ENCODE measurements at regions not wholly inside any gene's neighbourhood (a gene's known extent, or its start where the extent isn't known, plus 50 kb on each side); places are given as distances from the start of the nearest gene placed in this dataset.

GRCh38 chr5:110027527-110028322, 338.0 kb downstream of the MAN2A1 start:
- no peak overlapping the region for H3K4me3 ChIP-seq
- TF ChIP-seq CTCF (IDR thresholded peaks at IDR 0.05) = no peak
- no peak overlapping the region for H3K27ac ChIP-seq
- no peaks in the 10 kb centered on the region for H3K9me3 ChIP-seq
- DNase-seq (ENCODE audit: low spot score in 2 of 2) = no peak
- H3K4me1 ChIP-seq = no peaks in the 10 kb centered on the region
- intact Hi-C loops (cut with DNase I) = no loop called here
- H3K27me3 ChIP-seq = no peaks in the 10 kb centered on the region
- no peaks in the 10 kb centered on the region for H3K36me3 ChIP-seq

- H3K36me3 ChIP-seq = no peaks in the 10 kb centered on the region
- H3K27me3 ChIP-seq = no peaks in the 10 kb centered on the region
- no peak overlapping the region for H3K27ac ChIP-seq
- no peak for DNase-seq (ENCODE audit: low spot score in 2 of 2)
- intact Hi-C loops (cut with DNase I) = no loop called here
- H3K4me3 ChIP-seq = no peak overlapping the region
- no peak for TF ChIP-seq CTCF (IDR thresholded peaks at IDR 0.05)
- H3K9me3 ChIP-seq = no peaks in the 10 kb centered on the region
- H3K4me1 ChIP-seq = no peaks in the 10 kb centered on the region
Measured at GRCh38 chr5:110031402-110032140, 341.8 kb downstream of the MAN2A1 start.

- DNase-seq (ENCODE audit: low spot score in 2 of 2) = no peak
- Histone ChIP-seq H3K4me1 (no peaks in the 10 kb centered on the region), H3K27ac (no peak overlapping the region), H3K9me3 (no peaks in the 10 kb centered on the region), H3K27me3 (no peaks in the 10 kb centered on the region), H3K36me3 (no peaks in the 10 kb centered on the region), H3K4me3 (no peak overlapping the region)
- TF ChIP-seq CTCF (IDR thresholded peaks at IDR 0.05) = no peak
- intact Hi-C loops (cut with DNase I) = no loop called here
Measured at GRCh38 chr5:110032376-110032775, 342.6 kb downstream of the MAN2A1 start.

- no peak for TF ChIP-seq CTCF (IDR thresholded peaks at IDR 0.05)
- intact Hi-C loops (cut with DNase I) = no loop called here
Measured at GRCh38 chr5:110034056-110034600, 344.4 kb downstream of the MAN2A1 start.

GRCh38 chr5:110038297-110038997, 348.7 kb downstream of the MAN2A1 start:
- TF ChIP-seq CTCF (IDR thresholded peaks at IDR 0.05) = no peak
- Histone ChIP-seq H3K27ac (peak overlapping the region; percentile 45 to 62), H3K9me3 (no peaks in the 10 kb centered on the region), H3K4me1 (peaks cover 0 to 5% of the 10 kb centered on the region in 2 donors), H3K4me3 (no peak overlapping the region), H3K27me3 (no peaks in the 10 kb centered on the region), H3K36me3 (no peaks in the 10 kb centered on the region)
- intact Hi-C loops (cut with DNase I) = loop anchor here (1.0 to 5.0 kb wide), 4 partner anchors 38 to 346 kb away; no protein-coding TSS in a partner anchor
- peak; percentile 16 to 73 for DNase-seq (ENCODE audit: low spot score in 2 of 2)

More at GRCh38 chr5:110034056-110034600, 344.4 kb downstream of the MAN2A1 start:
- no peaks in the 10 kb centered on the region for H3K9me3 ChIP-seq
- DNase-seq (ENCODE audit: low spot score in 2 of 2) = no peak
- H3K27me3 ChIP-seq = no peaks in the 10 kb centered on the region
- peaks cover 0 to 5% of the 10 kb centered on the region in 2 donors for H3K4me1 ChIP-seq
- H3K27ac ChIP-seq = no peak overlapping the region
- no peak overlapping the region for H3K4me3 ChIP-seq
- no peaks in the 10 kb centered on the region for H3K36me3 ChIP-seq
